ENCODE measurements at regions not wholly inside any gene's neighbourhood (a gene's known extent, or its start where the extent isn't known, plus 50 kb on each side); places are given as distances from the start of the nearest gene placed in this dataset.

GRCh38 chr5:91235271-91235694 lies 147.8 kb downstream of the ARRDC3 start:
- no peak for DNase-seq

- DNase-seq = no peak
These were observed 150.6 kb downstream of the ARRDC3 start for GRCh38 chr5:91232523-91232922.

- DNase-seq = no peak
These were observed 153.9 kb downstream of the ARRDC3 start for GRCh38 chr5:91229031-91229727.

- DNase-seq = no peak
These were observed 154.9 kb downstream of the ARRDC3 start for GRCh38 chr5:91228188-91228587.

- DNase-seq = peak; percentile 67
These were observed 157.1 kb downstream of the ARRDC3 start for GRCh38 chr5:91225848-91226686.

GRCh38 chr5:91224969-91225368 lies 158.1 kb downstream of the ARRDC3 start:
- no peak for DNase-seq

GRCh38 chr5:91224456-91224855 lies 158.7 kb downstream of the ARRDC3 start:
- DNase-seq = no peak

- no peak for DNase-seq
These were observed 159.2 kb downstream of the ARRDC3 start for GRCh38 chr5:91223886-91224285.

GRCh38 chr5:91222482-91222881 lies 160.6 kb downstream of the ARRDC3 start:
- no peak for DNase-seq

GRCh38 chr5:91221917-91222316 lies 161.2 kb downstream of the ARRDC3 start:
- no peak for DNase-seq

GRCh38 chr5:91219803-91220371 lies 163.2 kb downstream of the ARRDC3 start:
- peak; percentile 48 for DNase-seq

GRCh38 chr5:91219091-91219802 lies 163.9 kb downstream of the ARRDC3 start:
- DNase-seq = no peak

- DNase-seq = no peak
These were observed 165.3 kb downstream of the ARRDC3 start for GRCh38 chr5:91217859-91218258.

- DNase-seq = no peak
These were observed 168.5 kb downstream of the ARRDC3 start for GRCh38 chr5:91214571-91214970.

All from activated CD4-positive, alpha-beta T cell treated with anti-CD3 and anti-CD28 coated beads for 48 hours (primary cell).